NCI-H187 (cell line): ENCODE measurements at regions not wholly inside any gene's neighbourhood (a gene's known extent, or its start where the extent isn't known, plus 50 kb on each side); places are given as distances from the start of the nearest gene placed in this dataset.
"Not testable (repeated sequence)": the region's sequence is repeated elsewhere in the genome, so short reads cannot be mapped to it uniquely, and the experiment has no call there.

Source experiments
- DNase-seq, 2 experiments: peaks; one replicate each; lab custom pipeline; 2025; lab: John Stamatoyannopoulos, UW

- no peak for DNase-seq
Observed at GRCh38 chr7:34390103-34390502, 267.9 kb upstream of the NPSR1 start.

- DNase-seq, result no peak
Observed at GRCh38 chr7:34392972-34393371, 265.0 kb upstream of the NPSR1 start.

GRCh38 chr7:34396437-34397064 is 261.5 kb upstream of the NPSR1 start:
- no peak for DNase-seq

- no peak for DNase-seq
Observed at GRCh38 chr7:34401776-34402175, 256.2 kb upstream of the NPSR1 start.

- DNase-seq, result no peak
Observed at GRCh38 chr7:34406848-34407530, 251.0 kb upstream of the NPSR1 start.

GRCh38 chr7:34407586-34407985 is 250.4 kb upstream of the NPSR1 start:
- DNase-seq, result no peak

GRCh38 chr7:34417781-34418180 is 240.2 kb upstream of the NPSR1 start:
- no peak for DNase-seq

GRCh38 chr7:34421526-34421925 is 236.5 kb upstream of the NPSR1 start:
- DNase-seq, result no peak

- no peak for DNase-seq
Observed at GRCh38 chr7:34425194-34425593, 232.8 kb upstream of the NPSR1 start.

GRCh38 chr7:34425631-34426384 is 232.2 kb upstream of the NPSR1 start:
- DNase-seq, result no peak

GRCh38 chr7:34430456-34430855 is 227.6 kb upstream of the NPSR1 start:
- DNase-seq, result no peak

- DNase-seq, result no peak
Observed at GRCh38 chr7:34438436-34438835, 219.6 kb upstream of the NPSR1 start.

- no peak for DNase-seq
Observed at GRCh38 chr7:34445653-34446052, 212.4 kb upstream of the NPSR1 start.

- not testable (repeated sequence) for DNase-seq
Observed at GRCh38 chr7:34448531-34448930, 209.5 kb upstream of the NPSR1 start.

- DNase-seq, result no peak
Observed at GRCh38 chr7:34449765-34450164, 208.3 kb upstream of the NPSR1 start.

GRCh38 chr7:34451183-34451582 is 206.8 kb upstream of the NPSR1 start:
- DNase-seq, result no peak

GRCh38 chr7:34451923-34452322 is 206.1 kb upstream of the NPSR1 start:
- no peak for DNase-seq

- no peak for DNase-seq
Observed at GRCh38 chr7:34452363-34452762, 205.7 kb upstream of the NPSR1 start.

- DNase-seq, result no peak
Observed at GRCh38 chr7:34453150-34453549, 204.9 kb upstream of the NPSR1 start.

GRCh38 chr7:34454381-34454780 is 203.6 kb upstream of the NPSR1 start:
- DNase-seq, result no peak

- DNase-seq, result no peak
Observed at GRCh38 chr7:34457329-34457728, 200.7 kb upstream of the NPSR1 start.

- no peak for DNase-seq
Observed at GRCh38 chr7:34463830-34464229, 194.2 kb upstream of the NPSR1 start.

GRCh38 chr7:34471844-34472243 is 186.2 kb upstream of the NPSR1 start:
- no peak for DNase-seq
